ENCODE measurements at regions not wholly inside any gene's neighbourhood (a gene's known extent, or its start where the extent isn't known, plus 50 kb on each side); places are given as distances from the start of the nearest gene placed in this dataset.
A peak's percentile ranks its signal among the peaks of the same experiment; 100 is the strongest.

GRCh38 chr2:205889114-205889513 is 196.9 kb downstream of the INO80D start:
- H3K27ac Mint-ChIP-seq, result no peak overlapping the region
- POLR2A ChIA-PET, result interaction anchor here (0.6 kb wide), 1 partner anchor 654 kb away, joined by 3 read pairs; no protein-coding TSS in a partner anchor
- no peak for DNase-seq
- intact Hi-C loops (cut with micrococcal nuclease), result loop anchor here (5.0 to 10.0 kb wide), 2 partner anchors 1624 to 1782 kb away; no protein-coding TSS in a partner anchor
- Histone ChIP-seq H3K9me3 (ENCODE audit: control insufficient read depth in 2 of 3, low read length in 3 of 3) (no peaks in the 10 kb centered on the region), H3K4me1 (ENCODE audit: control insufficient read depth in 2 of 2, insufficient read depth in 2 of 2, low read length in 2 of 2) (no peaks in the 10 kb centered on the region), H3K36me3 (ENCODE audit: control insufficient read depth in 2 of 3, insufficient read depth in 3 of 3, low read length in 3 of 3) (no peaks in the 10 kb centered on the region), H3K27ac (ENCODE audit: low read depth, low read length) (no peak overlapping the region), H3K27me3 (ENCODE audit: control insufficient read depth in 2 of 2, insufficient read depth in 2 of 2, low read length in 2 of 2) (no peaks in the 10 kb centered on the region), H3K4me3 (ENCODE audit: low read length) (no peak overlapping the region)
- CTCF ChIA-PET, result no interaction called here
- no peak overlapping the region for H3K4me3 Mint-ChIP-seq
- H3K27me3 Mint-ChIP-seq, result peaks cover 6 to 32% (median 16%) of the 10 kb centered on the region in 5 donors
- H3K9me3 Mint-ChIP-seq, result peaks cover 0 to 3% (median 0%) of the 10 kb centered on the region in 11 donors
- H3K4me1 Mint-ChIP-seq, result peaks cover 0 to 6% (median 0%) of the 10 kb centered on the region in 7 donors
- no peaks in the 10 kb centered on the region for H3K36me3 Mint-ChIP-seq
- no peak for ATAC-seq

- Mint-ChIP-seq H3K9me3 (peaks cover 0 to 3% (median 0%) of the 10 kb centered on the region in 11 donors), H3K4me3 (no peak overlapping the region), H3K27ac (no peak overlapping the region), H3K36me3 (no peaks in the 10 kb centered on the region), H3K27me3 (peaks cover 6 to 35% (median 16%) of the 10 kb centered on the region in 5 donors), H3K4me1 (peaks cover 0 to 6% (median 0%) of the 10 kb centered on the region in 7 donors)
- no peaks in the 10 kb centered on the region for H3K27me3 ChIP-seq (ENCODE audit: control insufficient read depth in 2 of 2, insufficient read depth in 2 of 2, low read length in 2 of 2)
- H3K4me3 ChIP-seq (ENCODE audit: low read length), result no peak overlapping the region
- H3K9me3 ChIP-seq (ENCODE audit: control insufficient read depth in 2 of 3, low read length in 3 of 3), result no peaks in the 10 kb centered on the region
- intact Hi-C loops (cut with micrococcal nuclease), result loop anchor here (5.0 to 10.0 kb wide), 2 partner anchors 1623 to 1780 kb away; no protein-coding TSS in a partner anchor
- DNase-seq (no peak), ATAC-seq (no peak)
- ChIA-PET CTCF (interaction anchor here (0.6 kb wide), 1 partner anchor 1563 kb away, joined by 5 read pairs; no protein-coding TSS in a partner anchor), POLR2A (no interaction called here)
- H3K4me1 ChIP-seq (ENCODE audit: control insufficient read depth in 2 of 2, insufficient read depth in 2 of 2, low read length in 2 of 2), result no peaks in the 10 kb centered on the region
- H3K36me3 ChIP-seq (ENCODE audit: control insufficient read depth in 2 of 3, insufficient read depth in 3 of 3, low read length in 3 of 3), result no peaks in the 10 kb centered on the region
- no peak overlapping the region for H3K27ac ChIP-seq (ENCODE audit: low read depth, low read length)
These were observed 198.3 kb downstream of the INO80D start for GRCh38 chr2:205887637-205888036.

GRCh38 chr2:205885492-205886099 is 200.4 kb downstream of the INO80D start:
- Mint-ChIP-seq H3K27me3 (peaks cover 14 to 40% (median 24%) of the 10 kb centered on the region in 5 donors), H3K4me3 (no peak overlapping the region), H3K27ac (no peak overlapping the region), H3K9me3 (peaks cover 0 to 3% (median 0%) of the 10 kb centered on the region in 11 donors), H3K4me1 (peaks cover 0 to 6% (median 0%) of the 10 kb centered on the region in 7 donors), H3K36me3 (no peaks in the 10 kb centered on the region)
- Histone ChIP-seq H3K27me3 (ENCODE audit: control insufficient read depth in 2 of 2, insufficient read depth in 2 of 2, low read length in 2 of 2) (no peaks in the 10 kb centered on the region), H3K36me3 (ENCODE audit: control insufficient read depth in 2 of 3, insufficient read depth in 3 of 3, low read length in 3 of 3) (no peaks in the 10 kb centered on the region), H3K27ac (ENCODE audit: low read depth, low read length) (no peak overlapping the region), H3K4me3 (ENCODE audit: low read length) (no peak overlapping the region), H3K9me3 (ENCODE audit: control insufficient read depth in 2 of 3, low read length in 3 of 3) (no peaks in the 10 kb centered on the region), H3K4me1 (ENCODE audit: control insufficient read depth in 2 of 2, insufficient read depth in 2 of 2, low read length in 2 of 2) (no peaks in the 10 kb centered on the region)
- intact Hi-C loops (cut with micrococcal nuclease), result loop anchor here (1.0 to 10.0 kb wide), 6 partner anchors 109 to 1778 kb away; no protein-coding TSS in a partner anchor
- DNase-seq (peak in 8 of 9 donors; percentile 6 to 76 (median 30)), ATAC-seq (no peak)
- CTCF ChIA-PET, result interaction anchor here (0.6 to 0.7 kb wide), 2 partner anchors 495 to 1581 kb away, joined by 3 read pairs; no protein-coding TSS in a partner anchor
- POLR2A ChIA-PET, result no interaction called here

GRCh38 chr2:205883965-205884364 is 201.7 kb downstream of the NRP2 start:
- H3K4me1 Mint-ChIP-seq, result peaks cover 0 to 6% (median 0%) of the 10 kb centered on the region in 7 donors
- Histone ChIP-seq H3K27me3 (ENCODE audit: control insufficient read depth in 2 of 2, insufficient read depth in 2 of 2, low read length in 2 of 2) (no peaks in the 10 kb centered on the region), H3K27ac (ENCODE audit: low read depth, low read length) (no peak overlapping the region), H3K4me1 (ENCODE audit: control insufficient read depth in 2 of 2, insufficient read depth in 2 of 2, low read length in 2 of 2) (no peaks in the 10 kb centered on the region), H3K36me3 (ENCODE audit: control insufficient read depth in 2 of 3, insufficient read depth in 3 of 3, low read length in 3 of 3) (no peaks in the 10 kb centered on the region), H3K4me3 (ENCODE audit: low read length) (no peak overlapping the region), H3K9me3 (ENCODE audit: control insufficient read depth in 2 of 3, low read length in 3 of 3) (no peaks in the 10 kb centered on the region)
- H3K36me3 Mint-ChIP-seq, result no peaks in the 10 kb centered on the region
- H3K9me3 Mint-ChIP-seq, result peaks cover 0 to 5% (median 0%) of the 10 kb centered on the region in 11 donors
- H3K4me3 Mint-ChIP-seq, result no peak overlapping the region
- intact Hi-C loops (cut with micrococcal nuclease), result loop anchor here in 1 of 2 donors (10.0 kb wide), 1 partner anchor 1619 kb away; no protein-coding TSS in a partner anchor
- POLR2A ChIA-PET, result no interaction called here
- ATAC-seq, result no peak
- no peak overlapping the region for H3K27ac Mint-ChIP-seq
- DNase-seq, result no peak
- peaks cover 18 to 51% (median 39%) of the 10 kb centered on the region in 5 donors for H3K27me3 Mint-ChIP-seq
- CTCF ChIA-PET, result no interaction called here

GRCh38 chr2:205882806-205883425 is 200.6 kb downstream of the NRP2 start:
- no peak for DNase-seq
- H3K27ac ChIP-seq (ENCODE audit: low read depth, low read length), result no peak overlapping the region
- ChIA-PET POLR2A (no interaction called here), CTCF (interaction anchor here (0.6 kb wide), 1 partner anchor 30 kb away, joined by 3 read pairs; no protein-coding TSS in a partner anchor)
- peaks cover 0 to 5% (median 0%) of the 10 kb centered on the region in 11 donors for H3K9me3 Mint-ChIP-seq
- H3K4me3 ChIP-seq (ENCODE audit: low read length), result no peak overlapping the region
- H3K9me3 ChIP-seq (ENCODE audit: control insufficient read depth in 2 of 3, low read length in 3 of 3), result no peaks in the 10 kb centered on the region
- no peak overlapping the region for H3K27ac Mint-ChIP-seq
- no peak for ATAC-seq
- no peak overlapping the region for H3K4me3 Mint-ChIP-seq
- H3K4me1 Mint-ChIP-seq, result peaks cover 0 to 6% (median 0%) of the 10 kb centered on the region in 7 donors
- H3K27me3 Mint-ChIP-seq, result peaks cover 18 to 51% (median 38%) of the 10 kb centered on the region in 5 donors
- intact Hi-C loops (cut with micrococcal nuclease), result loop anchor here in 1 of 2 donors (10.0 kb wide), 1 partner anchor 1618 kb away; no protein-coding TSS in a partner anchor
- H3K36me3 Mint-ChIP-seq, result no peaks in the 10 kb centered on the region
- H3K36me3 ChIP-seq (ENCODE audit: control insufficient read depth in 2 of 3, insufficient read depth in 3 of 3, low read length in 3 of 3), result no peaks in the 10 kb centered on the region
- no peaks in the 10 kb centered on the region for H3K4me1 ChIP-seq (ENCODE audit: control insufficient read depth in 2 of 2, insufficient read depth in 2 of 2, low read length in 2 of 2)
- H3K27me3 ChIP-seq (ENCODE audit: control insufficient read depth in 2 of 2, insufficient read depth in 2 of 2, low read length in 2 of 2), result no peaks in the 10 kb centered on the region

GRCh38 chr2:205880048-205880447 is 197.7 kb downstream of the NRP2 start:
- intact Hi-C loops (cut with micrococcal nuclease), result loop anchor here in 1 of 2 donors (10.0 kb wide), 1 partner anchor 1615 kb away; no protein-coding TSS in a partner anchor
- H3K27me3 ChIP-seq (ENCODE audit: control insufficient read depth in 2 of 2, insufficient read depth in 2 of 2, low read length in 2 of 2), result no peaks in the 10 kb centered on the region
- H3K27me3 Mint-ChIP-seq, result peaks cover 13 to 35% (median 26%) of the 10 kb centered on the region in 5 donors
- no peak overlapping the region for H3K4me3 ChIP-seq (ENCODE audit: low read length)
- no peak overlapping the region for H3K4me3 Mint-ChIP-seq
- H3K27ac ChIP-seq (ENCODE audit: low read depth, low read length), result no peak overlapping the region
- no peaks in the 10 kb centered on the region for H3K9me3 ChIP-seq (ENCODE audit: control insufficient read depth in 2 of 3, low read length in 3 of 3)
- DNase-seq (no peak), ATAC-seq (no peak)
- ChIA-PET CTCF (no interaction called here), POLR2A (interaction anchor here (0.7 kb wide), 1 partner anchor 16 kb away, joined by 4 read pairs; no protein-coding TSS in a partner anchor)
- H3K4me1 ChIP-seq (ENCODE audit: control insufficient read depth in 2 of 2, insufficient read depth in 2 of 2, low read length in 2 of 2), result no peaks in the 10 kb centered on the region
- H3K9me3 Mint-ChIP-seq, result peaks cover 0 to 5% (median 0%) of the 10 kb centered on the region in 11 donors
- peaks cover 0 to 2% (median 0%) of the 10 kb centered on the region in 7 donors for H3K4me1 Mint-ChIP-seq
- no peak overlapping the region for H3K27ac Mint-ChIP-seq
- H3K36me3 ChIP-seq (ENCODE audit: control insufficient read depth in 2 of 3, insufficient read depth in 3 of 3, low read length in 3 of 3), result no peaks in the 10 kb centered on the region
- no peaks in the 10 kb centered on the region for H3K36me3 Mint-ChIP-seq
